Neural cell (in vitro differentiated cells): ENCODE measurements at regions not wholly inside any gene's neighbourhood (a gene's known extent, or its start where the extent isn't known, plus 50 kb on each side); places are given as distances from the start of the nearest gene placed in this dataset.

Experiments used
- H2AFZ ChIP-seq: fragments of 200-600, 300-800 bp; sonication (generic), shearing (Covaris generic); 2 replicates; pipeline ENCODE4 v1.6.0; 2014; ENCODE audit warnings: low read depth, mild to moderate bottlenecking, antibody characterized with exemption, low read length, moderate library complexity
- H3F3A ChIP-seq: fragments of 200-600 bp; shearing (Covaris generic); 2 replicates; pipeline ENCODE4 v1.6.1; 2016; ENCODE audit warnings: mild to moderate bottlenecking, moderate library complexity, mixed read lengths, antibody characterized with exemption, low read length; ENCODE audit not compliant: insufficient read depth, poor library complexity, severe bottlenecking
- H3K27ac ChIP-seq: fragments of 200-600, 300-800 bp; sonication (generic), shearing (Covaris generic); 2 replicates; pipeline ENCODE4 v1.5.1; 2014; ENCODE audit warnings: mild to moderate bottlenecking, low read length, moderate library complexity
- H3K27me3 ChIP-seq: fragments of 300-800, 200-600 bp; sonication (generic), shearing (Covaris generic); 2 replicates; pipeline ENCODE4 v1.6.0; 2014; ENCODE audit warnings: mild to moderate bottlenecking, low read depth, low read length, moderate library complexity; ENCODE audit not compliant: insufficient read depth
- H3K36me3 ChIP-seq: fragments of 300-800, 200-600 bp; sonication (generic), shearing (Covaris generic); 2 replicates; pipeline ENCODE4 v1.5.1; 2014; ENCODE audit warnings: mild to moderate bottlenecking, antibody characterized with exemption, low read length, moderate library complexity; ENCODE audit not compliant: insufficient read depth
- H3K4me2 ChIP-seq: fragments of 300-800, 200-600 bp; sonication (generic), shearing (Covaris generic); 2 replicates; pipeline ENCODE4 v1.6.0; 2014; ENCODE audit warnings: mild to moderate bottlenecking, low read length
- H3K4me3 ChIP-seq: fragments of 300-800, 200-600 bp; sonication (generic), shearing (Covaris generic); 2 replicates; pipeline ENCODE4 v1.5.1; 2014; ENCODE audit warnings: mild to moderate bottlenecking, low read length, moderate library complexity
- H3K79me2 ChIP-seq: fragments of 200-600 bp; shearing (Covaris generic); replicated peaks from 2 replicates; pipeline ENCODE4 v1.6.0; 2014; ENCODE audit warnings: mild to moderate bottlenecking, low read length, moderate library complexity; ENCODE audit not compliant: insufficient read depth
- H3K9ac ChIP-seq: fragments of 300-800, 200-600 bp; sonication (generic), shearing (Covaris generic); 2 replicates; pipeline ENCODE4 v1.6.1; 2016; ENCODE audit warnings: mild to moderate bottlenecking, low read length, mixed read lengths
- H3K9me2 ChIP-seq: fragments of 200-600 bp; shearing (Covaris generic); 2 replicates; pipeline ENCODE4 v1.6.1; 2016; ENCODE audit warnings: mild to moderate bottlenecking, low read length, mixed read lengths; ENCODE audit not compliant: insufficient read depth
- H3K9me3 ChIP-seq: fragments of 200-600, 300-800 bp; sonication (generic), shearing (Covaris generic); 2 replicates; pipeline ENCODE4 v1.6.1; 2016; ENCODE audit warnings: mild to moderate bottlenecking, mixed run types, low read length, moderate library complexity, mixed read lengths
- H4K20me1 ChIP-seq: fragments of 200-600 bp; shearing (Covaris generic); 2 replicates; pipeline ENCODE4 v1.6.1; 2016; ENCODE audit warnings: mild to moderate bottlenecking, mixed run types; ENCODE audit not compliant: insufficient read depth
- EP300 ChIP-seq: fragments of 450-650 bp; conservative IDR thresholded peaks from 2 replicates; pipeline ENCODE4 v1.6.1; 2014; ENCODE audit warnings: antibody characterized with exemption, mild to moderate bottlenecking, moderate library complexity; ENCODE audit not compliant: poor library complexity, severe bottlenecking
- EZH2 ChIP-seq: fragments of 200-600, 300-800 bp; shearing (Covaris generic), sonication (generic); IDR thresholded peaks from 2 replicates; pipeline ENCODE4 v1.6.1; 2014; ENCODE audit warnings: antibody characterized with exemption, low read length, borderline replicate concordance, mild to moderate bottlenecking; ENCODE audit not compliant: insufficient read depth, poor library complexity, severe bottlenecking
- MXI1 ChIP-seq: fragments of 450-650 bp; conservative IDR thresholded peaks from 2 replicates; pipeline ENCODE4 v1.6.1; 2014; ENCODE audit warnings: antibody characterized with exemption, mild to moderate bottlenecking; ENCODE audit not compliant: poor library complexity, severe bottlenecking
- POLR2AphosphoS5 ChIP-seq: IDR thresholded peaks from 2 replicates; pipeline ENCODE4 v1.6.1; 2012
- RAD21 ChIP-seq: fragments of 450-650 bp; conservative IDR thresholded peaks from 2 replicates; pipeline ENCODE4 v1.6.1; 2014; ENCODE audit warnings: antibody characterized with exemption, mild to moderate bottlenecking, moderate library complexity
- SMC3 ChIP-seq: fragments of 450-650 bp; conservative IDR thresholded peaks from 2 replicates; pipeline ENCODE4 v1.6.1; 2014; ENCODE audit warnings: antibody characterized with exemption, mild to moderate bottlenecking, moderate library complexity; ENCODE audit not compliant: poor library complexity
- TAF1 ChIP-seq: IDR thresholded peaks from 2 replicates; pipeline ENCODE4 v1.6.1; 2012; ENCODE audit warnings: low read depth
- TF ChIP-seq, protein P1 (sequence below): fragments of 450-650 bp; IDR thresholded peaks from 2 replicates; pipeline ENCODE4 v1.5.1; 2014; ENCODE audit warnings: antibody characterized with exemption, mild to moderate bottlenecking, moderate library complexity; ENCODE audit not compliant: poor library complexity, severe bottlenecking
- TF ChIP-seq, protein P2 (sequence below): IDR thresholded peaks from 2 replicates; pipeline ENCODE4 v1.6.1; 2012; ENCODE audit warnings: borderline replicate concordance

DNA sequence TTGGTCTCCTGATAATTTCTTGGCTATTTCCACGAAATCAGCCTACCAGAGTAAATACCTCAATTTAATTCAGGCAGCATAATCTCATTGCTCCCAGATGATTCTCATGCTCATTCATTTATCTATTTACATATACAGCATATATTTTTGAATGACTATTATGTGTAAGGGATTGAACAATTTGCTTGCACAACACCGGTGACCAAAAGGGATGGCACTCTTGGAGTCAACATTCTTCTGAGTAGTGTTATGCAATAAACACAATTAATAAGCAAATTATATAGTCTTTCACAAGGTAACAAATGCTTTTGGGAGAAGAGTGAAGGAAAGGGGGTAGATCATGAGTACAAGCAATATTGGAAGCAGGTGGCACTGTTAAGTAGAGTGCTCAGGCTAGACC lies 1015.3 kb downstream of the ARAP2 start:
- Histone ChIP-seq H3K9ac (no peak overlapping the region), H3K9me3 (no peaks in the 10 kb centered on the region), H3K4me3 (no peak overlapping the region), H3K4me2 (no peak overlapping the region), H3K79me2 (no peaks in the 10 kb centered on the region), H4K20me1 (no peaks in the 10 kb centered on the region), H3K9me2 (no peaks in the 10 kb centered on the region), H3K27me3 (no peaks in the 10 kb centered on the region), H3F3A (peaks cover 3% of the 10 kb centered on the region), H2AFZ (no peak overlapping the region), H3K27ac (peak overlapping the region; percentile 25), H3K36me3 (no peaks in the 10 kb centered on the region)
- TF ChIP-seq MXI1 (no peak), POLR2AphosphoS5 (no peak)

DNA sequence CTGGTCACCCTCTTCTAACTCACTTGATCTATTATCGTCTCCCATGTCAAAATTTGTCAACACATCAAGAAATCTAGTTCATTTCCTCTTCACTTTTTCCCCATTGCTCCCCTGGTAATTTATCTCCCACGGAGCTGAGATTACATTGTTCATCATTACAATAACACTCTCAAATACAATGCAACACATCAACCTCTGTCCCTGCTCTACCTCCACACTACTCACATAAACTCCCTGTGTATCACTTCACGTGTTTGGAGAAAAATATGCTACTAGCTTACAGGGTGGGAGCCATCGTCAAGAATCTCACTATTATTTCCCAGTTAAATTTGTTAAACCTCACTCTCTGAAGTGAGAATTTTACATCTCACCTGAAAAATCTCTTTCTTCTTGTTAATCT lies 1006.4 kb downstream of the ARAP2 start:
- no peaks in the 10 kb centered on the region for H3F3A ChIP-seq
- no peak overlapping the region for H3K4me3 ChIP-seq
- no peaks in the 10 kb centered on the region for H4K20me1 ChIP-seq
- no peak overlapping the region for H3K4me2 ChIP-seq
- H3K9me2 ChIP-seq: no peaks in the 10 kb centered on the region
- H3K79me2 ChIP-seq: no peaks in the 10 kb centered on the region
- H3K36me3 ChIP-seq: no peaks in the 10 kb centered on the region
- H3K9ac ChIP-seq: no peak overlapping the region
- no peaks in the 10 kb centered on the region for H3K9me3 ChIP-seq
- no peak overlapping the region for H3K27ac ChIP-seq
- no peaks in the 10 kb centered on the region for H3K27me3 ChIP-seq
- no peak for TF ChIP-seq SMC3
- no peak for TF ChIP-seq RAD21
- TF ChIP-seq, protein P1, sequence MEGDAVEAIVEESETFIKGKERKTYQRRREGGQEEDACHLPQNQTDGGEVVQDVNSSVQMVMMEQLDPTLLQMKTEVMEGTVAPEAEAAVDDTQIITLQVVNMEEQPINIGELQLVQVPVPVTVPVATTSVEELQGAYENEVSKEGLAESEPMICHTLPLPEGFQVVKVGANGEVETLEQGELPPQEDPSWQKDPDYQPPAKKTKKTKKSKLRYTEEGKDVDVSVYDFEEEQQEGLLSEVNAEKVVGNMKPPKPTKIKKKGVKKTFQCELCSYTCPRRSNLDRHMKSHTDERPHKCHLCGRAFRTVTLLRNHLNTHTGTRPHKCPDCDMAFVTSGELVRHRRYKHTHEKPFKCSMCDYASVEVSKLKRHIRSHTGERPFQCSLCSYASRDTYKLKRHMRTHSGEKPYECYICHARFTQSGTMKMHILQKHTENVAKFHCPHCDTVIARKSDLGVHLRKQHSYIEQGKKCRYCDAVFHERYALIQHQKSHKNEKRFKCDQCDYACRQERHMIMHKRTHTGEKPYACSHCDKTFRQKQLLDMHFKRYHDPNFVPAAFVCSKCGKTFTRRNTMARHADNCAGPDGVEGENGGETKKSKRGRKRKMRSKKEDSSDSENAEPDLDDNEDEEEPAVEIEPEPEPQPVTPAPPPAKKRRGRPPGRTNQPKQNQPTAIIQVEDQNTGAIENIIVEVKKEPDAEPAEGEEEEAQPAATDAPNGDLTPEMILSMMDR: no peak
- no peak for TF ChIP-seq MXI1
- TF ChIP-seq POLR2AphosphoS5: no peak
- no peak for TF ChIP-seq TAF1
- TF ChIP-seq EP300: no peak
- TF ChIP-seq EZH2: no peak
- TF ChIP-seq, protein P2, sequence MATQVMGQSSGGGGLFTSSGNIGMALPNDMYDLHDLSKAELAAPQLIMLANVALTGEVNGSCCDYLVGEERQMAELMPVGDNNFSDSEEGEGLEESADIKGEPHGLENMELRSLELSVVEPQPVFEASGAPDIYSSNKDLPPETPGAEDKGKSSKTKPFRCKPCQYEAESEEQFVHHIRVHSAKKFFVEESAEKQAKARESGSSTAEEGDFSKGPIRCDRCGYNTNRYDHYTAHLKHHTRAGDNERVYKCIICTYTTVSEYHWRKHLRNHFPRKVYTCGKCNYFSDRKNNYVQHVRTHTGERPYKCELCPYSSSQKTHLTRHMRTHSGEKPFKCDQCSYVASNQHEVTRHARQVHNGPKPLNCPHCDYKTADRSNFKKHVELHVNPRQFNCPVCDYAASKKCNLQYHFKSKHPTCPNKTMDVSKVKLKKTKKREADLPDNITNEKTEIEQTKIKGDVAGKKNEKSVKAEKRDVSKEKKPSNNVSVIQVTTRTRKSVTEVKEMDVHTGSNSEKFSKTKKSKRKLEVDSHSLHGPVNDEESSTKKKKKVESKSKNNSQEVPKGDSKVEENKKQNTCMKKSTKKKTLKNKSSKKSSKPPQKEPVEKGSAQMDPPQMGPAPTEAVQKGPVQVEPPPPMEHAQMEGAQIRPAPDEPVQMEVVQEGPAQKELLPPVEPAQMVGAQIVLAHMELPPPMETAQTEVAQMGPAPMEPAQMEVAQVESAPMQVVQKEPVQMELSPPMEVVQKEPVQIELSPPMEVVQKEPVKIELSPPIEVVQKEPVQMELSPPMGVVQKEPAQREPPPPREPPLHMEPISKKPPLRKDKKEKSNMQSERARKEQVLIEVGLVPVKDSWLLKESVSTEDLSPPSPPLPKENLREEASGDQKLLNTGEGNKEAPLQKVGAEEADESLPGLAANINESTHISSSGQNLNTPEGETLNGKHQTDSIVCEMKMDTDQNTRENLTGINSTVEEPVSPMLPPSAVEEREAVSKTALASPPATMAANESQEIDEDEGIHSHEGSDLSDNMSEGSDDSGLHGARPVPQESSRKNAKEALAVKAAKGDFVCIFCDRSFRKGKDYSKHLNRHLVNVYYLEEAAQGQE: no peak
- no peak overlapping the region for H2AFZ ChIP-seq

DNA sequence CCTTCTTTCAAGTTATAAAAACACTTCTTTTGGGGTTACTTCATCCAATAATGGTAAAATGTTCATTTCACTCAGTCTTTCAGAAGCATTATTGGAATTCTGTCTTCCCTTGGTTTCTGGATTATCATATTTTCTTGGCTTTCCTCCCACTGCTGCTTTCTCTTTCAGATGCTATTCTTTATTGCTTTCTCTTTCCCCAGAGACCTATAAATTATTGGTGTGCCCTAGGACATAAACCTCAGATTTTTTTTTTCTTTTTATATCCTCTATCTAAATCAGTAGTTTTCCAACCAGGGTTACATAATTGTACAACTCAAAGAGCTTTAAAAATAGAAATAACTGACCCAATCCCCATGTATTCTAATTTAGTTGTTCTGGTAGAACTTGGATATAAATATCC lies 1005.5 kb downstream of the ARAP2 start:
- no peak overlapping the region for H2AFZ ChIP-seq
- H3K79me2 ChIP-seq: no peaks in the 10 kb centered on the region
- no peaks in the 10 kb centered on the region for H3F3A ChIP-seq
- no peaks in the 10 kb centered on the region for H3K36me3 ChIP-seq
- H3K4me2 ChIP-seq: no peak overlapping the region
- no peak overlapping the region for H3K27ac ChIP-seq
- H3K9me2 ChIP-seq: no peaks in the 10 kb centered on the region
- H3K27me3 ChIP-seq: no peaks in the 10 kb centered on the region
- H3K9ac ChIP-seq: no peak overlapping the region
- no peaks in the 10 kb centered on the region for H4K20me1 ChIP-seq
- H3K9me3 ChIP-seq: no peaks in the 10 kb centered on the region
- TF ChIP-seq RAD21: no peak
- TF ChIP-seq TAF1: no peak
- TF ChIP-seq EZH2: no peak
- TF ChIP-seq SMC3: no peak
- TF ChIP-seq, protein P1: no peak
- TF ChIP-seq EP300: no peak
- H3K4me3 ChIP-seq: no peak overlapping the region
